ENCODE measurements at regions not wholly inside any gene's neighbourhood (a gene's known extent, or its start where the extent isn't known, plus 50 kb on each side); places are given as distances from the start of the nearest gene placed in this dataset.

DNA sequence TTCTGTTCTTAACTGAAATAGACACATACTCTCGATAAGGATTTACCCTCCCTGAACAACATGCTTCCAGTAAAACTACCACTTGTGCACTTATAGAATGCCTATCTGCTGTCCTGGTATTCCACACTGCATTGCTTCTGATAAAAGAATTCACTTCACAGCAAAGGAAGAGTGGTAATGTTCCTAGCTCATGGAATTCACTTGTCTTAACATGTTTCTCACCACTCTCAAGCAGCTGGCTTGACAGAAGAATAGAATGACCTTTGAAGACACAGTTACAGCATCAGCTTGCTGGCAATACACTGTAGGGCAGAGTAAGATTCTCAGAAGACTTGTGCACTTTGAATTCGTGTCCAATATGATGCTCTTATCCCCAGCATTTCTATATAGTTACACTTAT lies 524.1 kb upstream of the CNTNAP5 start:
- TF ChIP-seq CTCF (IDR thresholded peaks at IDR 0.05), result no peak
- Histone ChIP-seq H3K27ac (no peak overlapping the region), H3K36me3 (no peaks in the 10 kb centered on the region), H3K27me3 (no peaks in the 10 kb centered on the region), H3K9me3 (no peaks in the 10 kb centered on the region), H3K4me1 (no peaks in the 10 kb centered on the region), H3K4me3 (no peak overlapping the region)
- no peak for DNase-seq
- intact Hi-C loops (cut with DNase I; ENCODE audit: low total_unique reads), result no loop called here

- no peak for TF ChIP-seq CTCF (IDR thresholded peaks at IDR 0.05)
- intact Hi-C loops (cut with DNase I; ENCODE audit: low total_unique reads), result no loop called here
- no peaks in the 10 kb centered on the region for H3K36me3 ChIP-seq
- no peak for DNase-seq
- H3K4me1 ChIP-seq, result no peaks in the 10 kb centered on the region
- H3K27me3 ChIP-seq, result no peaks in the 10 kb centered on the region
- H3K9me3 ChIP-seq, result no peaks in the 10 kb centered on the region
- H3K4me3 ChIP-seq, result no peak overlapping the region
- H3K27ac ChIP-seq, result no peak overlapping the region
Measured at GRCh38 chr2:123502931-123503330, 522.2 kb upstream of the CNTNAP5 start.

DNA sequence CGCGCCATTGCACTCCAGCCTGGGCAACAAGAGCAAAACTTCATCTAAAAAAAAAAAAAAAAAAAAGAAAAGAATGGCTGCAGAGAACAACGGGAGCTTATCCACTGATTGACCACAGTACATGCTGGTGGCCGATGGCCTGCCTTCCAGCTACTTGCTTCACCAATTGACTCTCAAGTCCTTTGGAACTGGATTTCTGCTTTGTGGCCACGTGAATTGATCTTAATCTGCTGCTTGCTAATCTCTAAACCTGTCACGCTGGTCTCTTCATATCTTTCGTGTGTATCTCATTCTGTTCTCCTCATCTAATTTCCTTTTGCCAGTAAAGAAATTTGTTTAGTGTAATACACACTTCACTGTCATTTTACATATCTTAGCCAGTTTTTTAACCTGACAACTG lies 512.5 kb upstream of the CNTNAP5 start:
- TF ChIP-seq CTCF (IDR thresholded peaks at IDR 0.05), result no peak
- Histone ChIP-seq H3K9me3 (no peaks in the 10 kb centered on the region), H3K4me1 (no peaks in the 10 kb centered on the region), H3K27ac (no peak overlapping the region), H3K36me3 (no peaks in the 10 kb centered on the region), H3K4me3 (no peak overlapping the region), H3K27me3 (no peaks in the 10 kb centered on the region)
- DNase-seq, result no peak
- intact Hi-C loops (cut with DNase I; ENCODE audit: low total_unique reads), result no loop called here

DNA sequence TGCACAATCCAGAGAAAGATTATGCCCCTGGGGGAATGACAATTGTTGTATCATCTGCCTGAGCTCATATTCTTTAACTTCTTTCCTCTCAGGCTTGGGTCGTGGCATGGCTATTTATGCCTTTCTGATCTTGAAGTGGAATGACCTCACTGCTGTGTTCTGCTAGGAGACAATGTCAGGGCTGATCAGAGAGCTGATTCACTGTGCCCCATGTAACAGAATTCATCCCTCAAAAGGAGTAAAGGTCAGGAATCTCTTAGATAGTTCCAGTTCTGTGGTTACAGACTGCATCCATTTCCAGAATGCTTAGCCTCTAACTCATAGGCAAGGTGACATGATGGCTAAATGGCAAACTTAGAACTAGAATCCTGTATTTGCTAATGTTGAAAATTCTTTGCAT lies 511.7 kb upstream of the CNTNAP5 start:
- TF ChIP-seq CTCF (IDR thresholded peaks at IDR 0.05), result no peak
- Histone ChIP-seq H3K27ac (no peak overlapping the region), H3K9me3 (no peaks in the 10 kb centered on the region), H3K36me3 (no peaks in the 10 kb centered on the region), H3K27me3 (no peaks in the 10 kb centered on the region), H3K4me3 (no peak overlapping the region), H3K4me1 (no peaks in the 10 kb centered on the region)
- no peak for DNase-seq
- intact Hi-C loops (cut with DNase I; ENCODE audit: low total_unique reads), result no loop called here

- Histone ChIP-seq H3K4me3 (no peak overlapping the region), H3K27me3 (no peaks in the 10 kb centered on the region), H3K4me1 (no peaks in the 10 kb centered on the region), H3K9me3 (no peaks in the 10 kb centered on the region), H3K36me3 (no peaks in the 10 kb centered on the region), H3K27ac (no peak overlapping the region)
- no peak for TF ChIP-seq CTCF (IDR thresholded peaks at IDR 0.05)
- no peak for DNase-seq
- intact Hi-C loops (cut with DNase I; ENCODE audit: low total_unique reads), result no loop called here
Measured at GRCh38 chr2:123514613-123515207, 510.4 kb upstream of the CNTNAP5 start.

- no peak for TF ChIP-seq CTCF (IDR thresholded peaks at IDR 0.05)
- Histone ChIP-seq H3K4me3 (no peak overlapping the region), H3K27ac (no peak overlapping the region), H3K4me1 (no peaks in the 10 kb centered on the region), H3K27me3 (no peaks in the 10 kb centered on the region), H3K9me3 (no peaks in the 10 kb centered on the region), H3K36me3 (no peaks in the 10 kb centered on the region)
- intact Hi-C loops (cut with DNase I; ENCODE audit: low total_unique reads), result no loop called here
- no peak for DNase-seq
Measured at GRCh38 chr2:123518367-123518766, 506.7 kb upstream of the CNTNAP5 start.

Measured in tibial artery (tissue), 4 donors.